T-helper 17 cell (primary cell): ENCODE measurements at regions not wholly inside any gene's neighbourhood (a gene's known extent, or its start where the extent isn't known, plus 50 kb on each side); places are given as distances from the start of the nearest gene placed in this dataset.

Experiments
- ATAC-seq: fragments of 150-1000 bp; cut with Tn5 transposase; 2 replicates; pipeline ENCODE4 v1.10.0; 2021; ENCODE audit warnings: mild to moderate bottlenecking, moderate library complexity
- DNase-seq, 3 donors: peaks; one replicate each; pipeline versions ENCODE4 v3.0.0 to v3.0.0-alpha.2; 2020 to 2021
- H3K9me3 ChIP-seq: one replicate; pipeline ENCODE4 v1.7.0; 2013; ENCODE audit warnings: low read length, mild to moderate bottlenecking; ENCODE audit not compliant: control insufficient read depth, poor library complexity, severe bottlenecking
- H3K27ac Mint-ChIP-seq: one replicate; pipeline ENCODE4 v1.8.0; 2022; ENCODE audit warnings: mild to moderate bottlenecking, moderate library complexity, mixed read lengths
- H3K27me3 Mint-ChIP-seq: one replicate; pipeline ENCODE4 v1.8.0; 2022; ENCODE audit warnings: mixed read lengths
- H3K36me3 Mint-ChIP-seq: one replicate; pipeline ENCODE4 v1.8.0; 2022; ENCODE audit warnings: low read depth, mixed read lengths
- H3K4me1 Mint-ChIP-seq: one replicate; pipeline ENCODE4 v1.8.0; 2022; ENCODE audit warnings: mild to moderate bottlenecking, mixed read lengths
- H3K4me3 Mint-ChIP-seq: one replicate; pipeline ENCODE4 v1.8.0; 2022; ENCODE audit warnings: mild to moderate bottlenecking, moderate library complexity, mixed read lengths

DNA sequence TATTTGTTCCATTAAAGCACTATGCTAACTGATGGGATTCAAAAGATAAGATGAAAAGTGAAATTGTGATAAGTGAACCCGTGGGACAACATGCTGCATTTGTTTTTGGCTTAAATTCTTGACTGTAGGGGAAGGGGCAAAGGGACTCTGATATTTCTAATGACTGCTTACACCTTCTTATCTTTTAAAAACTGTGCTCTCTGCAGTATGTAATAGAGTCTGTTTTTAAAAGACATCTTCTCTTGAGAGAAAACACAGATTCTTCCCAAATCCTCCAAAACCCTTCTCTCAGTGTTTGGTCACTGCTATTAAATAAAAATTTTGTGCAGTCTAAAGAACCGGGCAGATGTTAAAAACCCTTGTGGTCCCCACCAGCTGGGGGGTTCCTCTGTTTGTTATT lies 327.8 kb upstream of the FANCL start:
- H3K4me3 Mint-ChIP-seq = no peak overlapping the region
- DNase-seq (no peak), ATAC-seq (no peak)
- H3K4me1 Mint-ChIP-seq = peaks cover 2% of the 10 kb centered on the region
- H3K27me3 Mint-ChIP-seq = no peaks in the 10 kb centered on the region
- H3K36me3 Mint-ChIP-seq = no peaks in the 10 kb centered on the region
- no peaks in the 10 kb centered on the region for H3K9me3 ChIP-seq
- H3K27ac Mint-ChIP-seq = peak overlapping the region; percentile 16

DNA sequence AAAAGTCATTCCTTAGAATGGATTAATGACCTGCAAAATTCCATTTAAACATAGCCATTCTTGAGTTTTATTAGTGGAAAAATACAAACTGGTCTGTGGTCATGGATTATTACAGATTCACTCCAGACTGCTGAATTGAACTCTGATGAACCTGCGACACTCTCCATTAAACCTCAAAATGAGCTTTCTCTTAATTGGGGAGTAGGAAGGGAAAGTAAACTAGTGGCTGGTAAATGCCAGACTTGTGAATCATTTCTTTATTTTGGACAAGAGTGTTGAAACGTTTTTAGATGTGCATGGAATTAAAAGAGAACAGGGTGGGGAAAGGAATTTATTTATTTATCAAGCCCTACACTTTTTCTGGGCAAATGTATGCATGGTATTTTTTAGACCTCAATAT lies 321.2 kb upstream of the FANCL start:
- Mint-ChIP-seq H3K4me1 (no peaks in the 10 kb centered on the region), H3K27me3 (no peaks in the 10 kb centered on the region), H3K36me3 (no peaks in the 10 kb centered on the region), H3K27ac (no peak overlapping the region), H3K4me3 (no peak overlapping the region)
- no peaks in the 10 kb centered on the region for H3K9me3 ChIP-seq
- no peak for DNase-seq
- no peak for ATAC-seq

DNA sequence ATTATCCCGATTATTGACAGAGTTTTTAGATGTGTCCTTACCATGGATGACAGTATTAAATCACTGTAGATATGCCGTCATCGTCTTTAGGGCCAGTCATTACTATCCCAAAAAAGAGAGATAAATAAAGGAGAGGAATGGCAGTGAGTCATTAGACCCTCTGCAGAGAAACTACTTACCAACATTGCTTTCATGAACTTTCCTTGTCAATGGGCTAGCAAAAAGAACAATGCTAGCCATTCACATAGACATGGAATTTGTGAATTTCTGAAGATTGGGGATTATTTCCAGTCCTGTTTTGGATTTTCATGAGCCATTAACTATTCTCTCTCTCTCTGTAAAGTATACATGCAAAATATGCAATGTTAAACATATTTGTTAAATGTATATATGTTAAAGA lies 319.4 kb upstream of the FANCL start:
- no peak overlapping the region for H3K27ac Mint-ChIP-seq
- H3K4me1 Mint-ChIP-seq = no peaks in the 10 kb centered on the region
- no peak overlapping the region for H3K4me3 Mint-ChIP-seq
- no peak for DNase-seq
- no peaks in the 10 kb centered on the region for H3K36me3 Mint-ChIP-seq
- no peaks in the 10 kb centered on the region for H3K9me3 ChIP-seq
- ATAC-seq = no peak
- H3K27me3 Mint-ChIP-seq = peaks cover 8% of the 10 kb centered on the region

DNA sequence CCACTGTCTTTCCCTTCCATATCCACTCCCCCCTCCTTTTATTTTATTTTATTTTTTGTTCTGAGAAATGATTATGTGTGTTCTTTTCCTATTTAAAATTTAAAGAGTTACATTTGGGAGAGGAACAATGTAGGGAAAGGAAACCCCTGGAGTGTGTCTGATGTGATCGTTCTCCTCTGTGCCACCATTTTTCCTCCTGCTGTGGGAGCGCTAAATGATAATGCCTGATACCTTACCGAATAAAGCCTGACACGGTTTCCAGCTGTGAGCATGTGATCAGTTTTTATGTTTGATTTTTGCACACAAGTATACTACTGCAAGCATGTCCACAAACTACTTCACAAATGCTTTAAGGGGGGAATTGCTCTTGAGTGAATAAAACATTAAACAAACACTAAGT lies 317.8 kb upstream of the FANCL start:
- Mint-ChIP-seq H3K27me3 (peaks cover 8% of the 10 kb centered on the region), H3K27ac (no peak overlapping the region), H3K4me3 (no peak overlapping the region), H3K4me1 (no peaks in the 10 kb centered on the region), H3K36me3 (no peaks in the 10 kb centered on the region)
- DNase-seq (no peak), ATAC-seq (no peak)
- H3K9me3 ChIP-seq = no peaks in the 10 kb centered on the region

DNA sequence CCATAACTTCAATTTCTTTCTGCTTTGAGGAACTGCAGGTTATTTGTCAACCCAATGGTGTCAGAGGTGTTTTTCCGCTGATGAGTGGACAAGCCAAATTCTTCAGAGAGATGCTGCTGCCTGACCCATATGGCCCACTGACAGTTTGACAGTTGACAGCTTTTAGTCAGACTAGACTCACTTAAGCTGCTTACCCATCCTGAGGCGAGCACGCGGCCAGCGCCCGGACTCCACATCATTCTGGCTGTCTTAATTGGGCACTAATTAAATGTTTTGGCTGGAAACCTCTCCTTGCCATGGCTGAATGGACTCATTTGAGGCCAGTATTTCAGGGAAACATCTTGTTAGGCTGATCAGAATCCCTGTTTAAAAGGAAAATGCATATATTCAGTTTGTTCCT lies 316.1 kb upstream of the FANCL start:
- H3K9me3 ChIP-seq = no peaks in the 10 kb centered on the region
- Mint-ChIP-seq H3K4me3 (no peak overlapping the region), H3K27me3 (peaks cover 8% of the 10 kb centered on the region), H3K36me3 (no peaks in the 10 kb centered on the region), H3K4me1 (no peaks in the 10 kb centered on the region), H3K27ac (no peak overlapping the region)
- no peak for DNase-seq
- ATAC-seq = no peak

DNA sequence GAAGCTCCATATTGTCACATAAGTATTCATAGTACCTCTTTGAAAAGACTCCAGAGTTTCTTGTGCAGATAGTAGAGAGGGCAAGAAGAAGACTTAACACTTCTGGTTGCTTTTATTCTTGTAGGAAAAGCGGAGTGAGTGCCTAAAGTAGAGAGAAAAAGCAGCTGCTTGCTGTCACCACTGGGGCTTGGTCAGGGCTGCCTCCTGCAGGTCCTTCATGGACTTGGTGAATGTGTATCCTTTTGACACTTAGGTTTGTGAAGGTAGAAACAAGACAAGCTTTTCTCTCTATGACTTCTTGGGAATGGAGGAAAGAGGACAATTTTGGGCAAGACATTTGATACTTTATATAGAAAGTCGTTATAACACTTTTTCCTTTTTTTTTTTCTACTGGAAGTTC lies 312.8 kb upstream of the FANCL start:
- no peak overlapping the region for H3K4me3 Mint-ChIP-seq
- DNase-seq (no peak), ATAC-seq (no peak)
- H3K4me1 Mint-ChIP-seq = no peaks in the 10 kb centered on the region
- H3K27ac Mint-ChIP-seq = no peak overlapping the region
- H3K9me3 ChIP-seq = no peaks in the 10 kb centered on the region
- peaks cover 8% of the 10 kb centered on the region for H3K27me3 Mint-ChIP-seq
- H3K36me3 Mint-ChIP-seq = no peaks in the 10 kb centered on the region

DNA sequence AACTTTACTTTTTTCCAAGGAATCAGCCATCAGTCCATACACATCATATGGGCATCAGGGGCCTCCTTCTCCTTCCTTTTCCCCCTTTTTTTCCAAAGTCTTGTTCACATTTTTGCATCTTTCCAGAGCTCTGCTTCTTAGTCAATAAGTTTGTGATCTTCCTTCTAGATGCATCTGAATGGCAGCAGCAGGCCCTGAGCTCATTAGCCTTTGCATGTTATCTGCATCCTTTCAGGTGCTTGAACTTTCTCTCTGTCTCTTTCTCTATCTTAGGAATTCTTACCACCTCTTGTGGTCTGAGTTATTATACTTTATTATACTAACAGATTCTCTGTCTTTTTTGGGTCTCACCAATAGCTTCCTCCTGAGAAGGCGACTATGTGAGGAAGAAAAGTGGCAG lies 312.4 kb upstream of the FANCL start:
- no peak overlapping the region for H3K27ac Mint-ChIP-seq
- DNase-seq = no peak

DNA sequence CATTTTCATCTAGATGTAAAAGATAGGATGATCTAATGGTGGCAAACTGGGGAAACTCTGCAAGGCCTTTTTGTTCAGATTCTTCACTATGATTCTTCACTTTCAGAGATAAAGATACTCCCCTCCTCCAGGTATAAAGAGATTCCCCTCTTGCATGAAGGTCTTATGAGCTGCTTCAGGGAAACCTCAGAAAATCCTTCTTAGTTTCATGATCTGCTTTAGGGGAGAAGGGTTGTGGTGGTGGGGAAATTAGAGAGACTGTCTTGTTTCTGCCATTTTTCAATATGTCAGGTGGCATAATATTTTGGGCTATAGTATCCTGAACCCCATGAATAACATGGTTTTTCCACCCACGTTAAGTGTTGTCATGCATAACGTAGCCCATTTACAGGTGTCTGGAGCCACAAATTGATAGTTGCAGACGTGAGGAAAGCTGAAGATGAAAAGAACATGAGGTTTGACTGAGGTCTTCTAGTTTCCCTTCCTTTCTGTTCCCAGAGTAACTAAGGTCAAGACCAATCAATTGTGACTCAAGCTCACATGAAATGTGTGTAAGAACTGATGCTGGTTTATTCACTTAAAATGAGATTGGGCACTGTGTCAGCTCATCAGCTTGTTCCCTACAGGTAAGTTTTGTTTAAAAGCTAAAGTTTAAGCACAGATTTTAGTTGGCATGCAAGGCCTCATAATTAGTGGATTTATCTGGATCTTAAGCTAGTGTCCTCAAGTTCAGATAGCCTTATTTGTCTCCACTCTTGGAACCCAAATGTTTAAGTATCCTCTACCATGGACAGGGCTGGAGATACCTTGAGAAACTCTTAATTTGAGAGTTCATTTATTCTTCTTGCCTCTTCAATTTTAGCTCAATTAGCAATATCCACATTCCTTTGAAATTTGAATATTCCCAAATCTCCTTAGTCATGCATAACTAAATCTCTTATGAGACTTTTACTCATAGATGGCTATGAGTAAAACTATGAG lies 304.5 kb upstream of the FANCL start:
- no peak overlapping the region for H3K27ac Mint-ChIP-seq
- no peaks in the 10 kb centered on the region for H3K36me3 Mint-ChIP-seq
- H3K4me1 Mint-ChIP-seq = no peaks in the 10 kb centered on the region
- ATAC-seq (no peak), DNase-seq (no peak)
- H3K9me3 ChIP-seq = no peaks in the 10 kb centered on the region
- H3K27me3 Mint-ChIP-seq = peaks cover 3% of the 10 kb centered on the region
- H3K4me3 Mint-ChIP-seq = no peak overlapping the region

More for the DNA sequence above, 312.4 kb upstream of the FANCL start:
- no peaks in the 10 kb centered on the region for H3K9me3 ChIP-seq
- Mint-ChIP-seq H3K4me3 (no peak overlapping the region), H3K36me3 (no peaks in the 10 kb centered on the region), H3K4me1 (no peaks in the 10 kb centered on the region), H3K27me3 (peaks cover 8% of the 10 kb centered on the region)
- ATAC-seq = no peak

DNA sequence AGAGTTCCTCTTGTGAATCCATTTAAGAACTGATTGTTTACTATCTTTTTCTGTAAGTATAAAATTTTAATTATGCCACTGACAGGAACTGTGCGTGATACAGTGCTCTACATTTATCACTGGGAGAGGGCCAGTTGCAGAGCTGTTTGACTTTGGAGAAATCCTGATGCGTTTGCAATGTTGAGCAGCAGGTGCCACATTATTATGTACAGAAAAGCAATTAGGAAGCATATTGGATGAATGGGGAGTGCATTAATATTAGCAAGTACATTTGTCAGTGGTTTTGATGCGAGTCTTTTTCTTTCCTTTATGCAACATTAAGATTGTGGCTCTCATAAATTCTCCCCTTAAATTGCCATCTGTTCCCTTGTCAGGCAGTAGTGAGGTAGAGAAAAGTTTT lies 302.3 kb upstream of the FANCL start:
- peaks cover 6% of the 10 kb centered on the region for H3K27me3 Mint-ChIP-seq
- H3K27ac Mint-ChIP-seq = no peak overlapping the region
- ATAC-seq (no peak), DNase-seq (no peak)
- no peak overlapping the region for H3K4me3 Mint-ChIP-seq
- no peaks in the 10 kb centered on the region for H3K4me1 Mint-ChIP-seq
- H3K9me3 ChIP-seq = no peaks in the 10 kb centered on the region
- no peaks in the 10 kb centered on the region for H3K36me3 Mint-ChIP-seq

DNA sequence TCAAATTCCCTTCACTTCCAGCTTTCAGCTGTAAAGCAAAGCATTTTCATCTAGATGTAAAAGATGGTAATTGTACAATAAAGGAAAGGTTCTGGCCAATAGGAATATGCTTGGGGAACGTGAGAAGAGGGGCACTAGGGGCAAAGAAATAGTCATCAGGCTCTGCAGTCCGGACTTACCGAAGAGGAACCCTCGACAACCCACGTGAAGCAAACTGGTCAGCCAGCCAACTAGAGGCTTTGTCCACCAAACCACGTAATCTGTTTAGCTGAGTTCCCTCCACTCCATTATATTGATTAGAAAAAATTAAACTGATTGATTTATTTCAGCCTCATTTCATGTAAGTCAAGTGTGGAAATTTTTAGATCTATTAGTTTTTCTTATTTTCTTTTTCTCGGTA lies 300.4 kb upstream of the FANCL start:
- H3K27me3 Mint-ChIP-seq = peaks cover 6% of the 10 kb centered on the region
- DNase-seq (no peak), ATAC-seq (no peak)
- H3K9me3 ChIP-seq = no peaks in the 10 kb centered on the region
- H3K4me1 Mint-ChIP-seq = no peaks in the 10 kb centered on the region
- no peak overlapping the region for H3K4me3 Mint-ChIP-seq
- no peak overlapping the region for H3K27ac Mint-ChIP-seq
- H3K36me3 Mint-ChIP-seq = no peaks in the 10 kb centered on the region

DNA sequence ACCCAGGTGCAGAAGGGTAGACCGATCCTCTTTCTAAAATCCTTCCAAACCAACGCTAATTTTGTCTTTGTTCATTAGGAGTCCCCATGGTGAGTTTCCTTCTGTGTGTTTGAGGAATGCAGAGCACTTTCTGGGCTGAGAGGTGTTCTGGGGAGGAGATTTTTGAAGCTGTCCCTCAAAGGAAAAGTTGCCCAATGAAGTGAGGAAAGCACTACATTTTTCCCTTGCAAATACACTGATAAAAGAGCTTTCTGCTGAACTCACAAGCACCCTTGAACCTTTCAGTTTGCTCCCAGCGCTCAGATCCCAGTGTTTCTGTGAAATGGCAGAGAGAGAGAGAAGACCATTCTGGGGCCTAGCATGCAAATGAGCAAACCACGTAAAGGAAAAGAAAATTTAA lies 299.6 kb upstream of the FANCL start:
- DNase-seq (no peak), ATAC-seq (no peak)
- H3K4me1 Mint-ChIP-seq = no peaks in the 10 kb centered on the region
- no peak overlapping the region for H3K4me3 Mint-ChIP-seq
- H3K27me3 Mint-ChIP-seq = peaks cover 6% of the 10 kb centered on the region
- H3K36me3 Mint-ChIP-seq = no peaks in the 10 kb centered on the region
- no peaks in the 10 kb centered on the region for H3K9me3 ChIP-seq
- H3K27ac Mint-ChIP-seq = no peak overlapping the region

DNA sequence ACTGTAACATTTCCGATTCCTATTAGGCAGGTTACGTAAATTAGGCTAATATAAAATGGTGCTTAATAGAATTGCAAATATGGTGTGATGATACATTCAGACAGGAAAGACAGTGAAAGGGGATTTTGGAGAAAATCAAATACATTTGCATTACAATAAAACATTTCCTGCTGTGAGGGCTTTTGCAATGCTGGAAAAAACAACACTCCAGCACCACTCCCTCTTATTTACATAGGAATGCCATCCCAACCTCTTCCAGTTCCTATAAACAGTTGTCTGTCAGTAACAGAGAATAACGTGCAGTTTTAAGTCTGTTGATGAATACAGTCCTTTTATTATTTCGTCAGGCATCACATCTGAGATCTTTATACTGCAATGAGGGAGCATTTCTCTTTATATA lies 298.8 kb upstream of the FANCL start:
- DNase-seq = no peak
- Mint-ChIP-seq H3K4me3 (no peak overlapping the region), H3K36me3 (no peaks in the 10 kb centered on the region), H3K4me1 (no peaks in the 10 kb centered on the region), H3K27me3 (peaks cover 6% of the 10 kb centered on the region), H3K27ac (no peak overlapping the region)
- no peaks in the 10 kb centered on the region for H3K9me3 ChIP-seq
- no peak for ATAC-seq

DNA sequence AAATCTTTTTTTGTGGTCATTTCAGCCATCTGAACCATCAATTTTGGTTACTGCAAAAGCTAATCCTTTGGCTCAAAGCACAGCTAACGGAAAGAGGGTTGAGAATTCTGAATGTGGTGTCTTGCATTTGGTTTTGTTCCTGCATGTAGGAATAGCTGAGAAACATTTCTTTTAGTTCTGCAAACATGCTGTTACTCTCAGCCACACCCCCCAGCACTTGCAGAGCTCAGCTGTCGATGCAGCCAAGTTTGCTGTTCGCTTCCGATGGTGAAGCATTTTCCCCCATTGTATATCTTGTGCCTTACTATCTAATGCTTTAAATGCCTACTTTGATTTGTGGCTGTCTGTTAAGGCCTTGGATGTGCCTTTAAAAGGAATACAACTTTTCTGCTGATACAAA lies 294.9 kb upstream of the FANCL start:
- no peaks in the 10 kb centered on the region for H3K9me3 ChIP-seq
- no peak overlapping the region for H3K27ac Mint-ChIP-seq
- no peaks in the 10 kb centered on the region for H3K36me3 Mint-ChIP-seq
- DNase-seq (no peak), ATAC-seq (no peak)
- no peak overlapping the region for H3K4me3 Mint-ChIP-seq
- H3K4me1 Mint-ChIP-seq = no peaks in the 10 kb centered on the region
- peaks cover 6% of the 10 kb centered on the region for H3K27me3 Mint-ChIP-seq

DNA sequence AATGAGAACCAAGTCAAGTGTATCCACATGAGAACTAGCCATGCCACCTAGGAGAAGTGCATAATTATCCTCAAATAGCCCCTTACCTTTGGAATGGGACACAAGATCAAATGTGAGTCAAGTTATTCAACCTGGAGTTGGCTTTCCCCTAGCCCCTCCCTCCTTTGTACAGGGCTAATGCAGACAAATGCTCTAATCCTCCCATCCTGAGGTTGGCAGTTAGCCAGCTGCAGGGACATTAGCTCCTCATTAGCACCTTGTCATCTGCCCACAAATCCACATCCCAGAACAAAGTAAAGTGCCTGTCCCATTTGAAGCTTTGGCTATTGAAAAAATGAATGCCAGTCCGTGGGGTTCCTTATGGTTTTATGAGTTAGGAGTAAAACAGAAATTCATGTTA lies 294.1 kb upstream of the FANCL start:
- Mint-ChIP-seq H3K4me1 (no peaks in the 10 kb centered on the region), H3K36me3 (no peaks in the 10 kb centered on the region), H3K4me3 (no peak overlapping the region), H3K27ac (no peak overlapping the region), H3K27me3 (no peaks in the 10 kb centered on the region)
- ATAC-seq = no peak
- no peak for DNase-seq
- no peaks in the 10 kb centered on the region for H3K9me3 ChIP-seq
